Stomach (tissue), 8 donors: ENCODE measurements at regions not wholly inside any gene's neighbourhood (a gene's known extent, or its start where the extent isn't known, plus 50 kb on each side); places are given as distances from the start of the nearest gene placed in this dataset.

Experiments used
- DNase-seq, 2 donors: peaks; one replicate each; pipeline versions ENCODE4 v3.0.0 to v3.0.0-alpha.2; 2013 to 2019
- H3K27ac ChIP-seq, 5 donors: fragments of 200-600 bp in 4 of 5; sonication (generic) in 4 of 5; one replicate each; pipeline ENCODE4 v1.5.1; 2013 to 2019; ENCODE audit warnings: mild to moderate bottlenecking in 1 of 5, moderate library complexity in 1 of 5
- H3K27me3 ChIP-seq, 3 donors: fragments of 200-600 bp; sonication (generic); one replicate each; pipeline ENCODE4 v1.5.1; 2017 to 2019; ENCODE audit warnings: mixed run types in 1 of 3
- H3K36me3 ChIP-seq, 4 donors: fragments of 200-600 bp; sonication (generic); 1 replicate in 3 of 4; 2 replicates in 1 of 4; pipeline ENCODE4 v1.5.1; 2016 to 2019
- H3K4me1 ChIP-seq, 4 donors: fragments of 200-600 bp; sonication (generic); one replicate each; pipeline ENCODE4 v1.5.1; 2016 to 2019
- H3K4me3 ChIP-seq, 4 donors: fragments of 200-600 bp; sonication (generic) in 3 of 4; one replicate each; pipeline ENCODE4 v1.5.1; 2016 to 2019; ENCODE audit warnings: mild to moderate bottlenecking in 1 of 4
- H3K9me3 ChIP-seq, 4 donors: fragments of 200-600 bp; sonication (generic); one replicate each; pipeline ENCODE4 v1.5.1; 2016 to 2019
- CTCF ChIP-seq, 7 experiments: fragments of 450-650 bp in 4 of 7; fragments of 200-600 bp in 3 of 7; sonication (generic) in 3 of 7; IDR thresholded peaks; one replicate each; pipeline ENCODE4 v1.5.1; 2016 to 2019; ENCODE audit warnings: antibody characterized with exemption in 7 of 7, control low read depth in 2 of 7, mild to moderate bottlenecking in 1 of 7
- EP300 ChIP-seq: sonication (generic); formaldehyde crosslinking; IDR thresholded peaks from one replicate; pipeline ENCODE4 v1.6.1; 2017; ENCODE audit warnings: antibody characterized with exemption
- POLR2A ChIP-seq, 4 donors: fragments of 450-650 bp; IDR thresholded peaks; one replicate each; pipeline ENCODE4 v1.6.1; 2016; ENCODE audit warnings: antibody characterized with exemption in 4 of 4, control low read depth in 2 of 4, mild to moderate bottlenecking in 1 of 4, moderate library complexity in 1 of 4
- POLR2AphosphoS5 ChIP-seq, 3 donors: sonication (generic); formaldehyde crosslinking; IDR thresholded peaks; one replicate each; pipeline ENCODE4 v1.6.1; 2016; ENCODE audit warnings: antibody characterized with exemption in 3 of 3
- WGBS, 5 donors: extraction: QIAGEN DNeasy Blood & Tissue Kit in 3 of 5; methylation state at CpG; one replicate each; pipeline versions ENCODE4 v1.1.5 to v1.1.7; 2013 to 2018; 5-methylcytosine and 5-hydroxymethylcytosine counted together
- intact Hi-C: fragments of 100-400 bp; cut with DNase I; formaldehyde crosslinking; loops from one replicate; pipeline ENCODE4 v1.15.1; 2023; ENCODE audit warnings: low total_unique reads
- donor health status: healthy with polysubstance abuse.
- donor health status: Bipolar disorder and iron deficiency.
- donor health status: healthy.

DNA sequence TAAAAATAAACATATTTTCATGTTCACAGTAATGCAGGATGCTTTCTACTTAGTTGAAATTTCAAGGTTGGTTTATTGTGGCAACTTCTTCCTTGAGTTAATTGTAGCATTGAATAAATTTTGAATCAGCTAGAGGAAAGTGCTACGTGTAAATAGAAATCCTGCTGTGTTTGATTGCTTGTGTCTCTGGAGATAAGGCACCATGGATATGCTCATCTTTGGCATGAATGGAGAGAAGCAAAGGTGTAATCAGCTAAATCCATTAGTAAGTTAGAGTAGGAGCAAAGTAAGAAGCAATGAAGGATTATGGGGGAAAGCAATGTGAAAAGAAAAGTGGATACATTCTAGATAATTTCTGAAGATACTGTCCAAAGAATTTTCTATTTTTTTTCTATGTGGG is 331.1 kb downstream of the PTPRC start:
- Histone ChIP-seq H3K4me1 (no peaks in the 10 kb centered on the region), H3K27me3 (no peaks in the 10 kb centered on the region), H3K36me3 (no peaks in the 10 kb centered on the region), H3K27ac (no peak overlapping the region), H3K4me3 (no peak overlapping the region), H3K9me3 (no peaks in the 10 kb centered on the region)
- 65 to 78% (median 76%) methylated on average over 1 of the region's 1 CpG for WGBS, 5 donors
- intact Hi-C loops = no loop called here
- TF ChIP-seq POLR2A (IDR thresholded peaks at IDR 0.05) (no peak), POLR2AphosphoS5 (IDR thresholded peaks at IDR 0.05) (no peak)
- DNase-seq = no peak

DNA sequence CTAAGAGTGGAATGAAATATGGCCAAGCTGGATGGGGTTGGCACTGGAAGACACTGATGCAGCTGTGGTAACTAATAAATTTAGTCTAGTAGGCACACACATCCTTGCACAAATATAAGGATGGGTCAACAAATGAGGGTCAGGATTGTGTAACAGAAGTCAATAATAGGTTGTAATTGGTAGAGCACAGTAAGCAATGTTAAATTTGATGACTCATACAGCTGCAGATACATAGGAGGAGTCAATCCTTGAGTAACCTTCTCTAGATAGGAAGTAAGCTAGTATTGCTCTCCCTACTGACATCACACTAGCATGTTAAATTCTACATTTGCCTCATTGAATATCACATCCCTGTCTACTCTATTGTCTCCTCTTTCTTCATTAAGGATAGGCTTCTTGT is 332.1 kb downstream of the PTPRC start:
- Histone ChIP-seq H3K4me3 (no peak overlapping the region), H3K36me3 (no peaks in the 10 kb centered on the region), H3K4me1 (no peaks in the 10 kb centered on the region), H3K9me3 (no peaks in the 10 kb centered on the region), H3K27me3 (no peaks in the 10 kb centered on the region), H3K27ac (no peak overlapping the region)
- no peak for DNase-seq
- TF ChIP-seq CTCF (IDR thresholded peaks at IDR 0.05) = no peak
- TF ChIP-seq POLR2AphosphoS5 (IDR thresholded peaks at IDR 0.05) = no peak
- no peak for TF ChIP-seq EP300
- TF ChIP-seq POLR2A (IDR thresholded peaks at IDR 0.05) = no peak
- intact Hi-C loops = no loop called here

DNA sequence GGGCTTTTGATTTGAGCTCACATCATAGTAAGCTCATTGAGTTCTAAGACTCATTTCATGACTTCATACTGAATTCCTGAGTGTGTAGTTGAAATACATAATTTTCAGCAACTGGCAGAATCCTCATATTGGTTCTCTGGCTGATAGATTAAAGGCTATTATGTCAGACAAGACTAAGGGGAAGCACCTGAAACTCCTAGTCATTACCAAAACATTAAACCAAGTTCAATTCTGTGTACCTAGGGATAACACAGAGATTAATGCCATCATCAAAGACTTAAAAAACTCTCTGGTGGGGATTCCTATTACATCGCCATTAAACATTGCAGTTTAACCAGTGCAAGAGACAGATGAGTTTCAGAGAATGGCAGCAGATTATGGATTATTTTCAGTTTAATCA is 339.1 kb downstream of the PTPRC start:
- DNase-seq = no peak
- Histone ChIP-seq H3K9me3 (no peaks in the 10 kb centered on the region), H3K36me3 (no peaks in the 10 kb centered on the region), H3K4me1 (no peaks in the 10 kb centered on the region), H3K27ac (no peak overlapping the region), H3K4me3 (no peak overlapping the region), H3K27me3 (no peaks in the 10 kb centered on the region)
- intact Hi-C loops = no loop called here
- TF ChIP-seq EP300 = no peak
- TF ChIP-seq POLR2A (IDR thresholded peaks at IDR 0.05) = no peak
- TF ChIP-seq CTCF (IDR thresholded peaks at IDR 0.05) = no peak
- no peak for TF ChIP-seq POLR2AphosphoS5 (IDR thresholded peaks at IDR 0.05)
- 87 to 100% (median 89%) methylated on average over 1 of the region's 1 CpG for WGBS, 5 donors

DNA sequence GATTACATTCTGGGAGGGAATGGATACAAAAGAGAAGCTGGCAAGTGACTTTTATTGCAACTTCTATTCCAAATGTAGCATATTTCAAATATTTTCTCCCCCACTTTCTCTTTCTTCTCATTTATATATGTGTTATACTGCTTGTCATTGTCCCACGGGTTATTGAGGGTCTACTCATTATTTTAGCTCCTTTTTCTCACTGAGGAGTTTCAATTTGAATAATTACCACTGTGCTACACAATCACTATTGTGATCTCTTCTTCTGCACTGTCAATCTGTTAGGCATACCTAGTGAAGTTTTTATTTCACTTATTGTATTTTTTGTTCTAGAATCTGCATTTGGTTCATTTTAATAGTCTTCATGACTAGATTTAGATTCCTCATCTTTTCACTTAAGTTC is 339.7 kb downstream of the PTPRC start:
- H3K27me3 ChIP-seq = no peaks in the 10 kb centered on the region
- no peaks in the 10 kb centered on the region for H3K36me3 ChIP-seq
- no peak for TF ChIP-seq CTCF (IDR thresholded peaks at IDR 0.05)
- no peak for TF ChIP-seq POLR2AphosphoS5 (IDR thresholded peaks at IDR 0.05)
- TF ChIP-seq EP300 = no peak
- no peak for TF ChIP-seq POLR2A (IDR thresholded peaks at IDR 0.05)
- WGBS, 5 donors = 50 to 63% (median 51%) methylated on average over 1 of the region's 1 CpG
- no peak overlapping the region for H3K27ac ChIP-seq
- DNase-seq = no peak
- no peaks in the 10 kb centered on the region for H3K4me1 ChIP-seq
- H3K4me3 ChIP-seq = no peak overlapping the region
- intact Hi-C loops = no loop called here
- no peaks in the 10 kb centered on the region for H3K9me3 ChIP-seq

DNA sequence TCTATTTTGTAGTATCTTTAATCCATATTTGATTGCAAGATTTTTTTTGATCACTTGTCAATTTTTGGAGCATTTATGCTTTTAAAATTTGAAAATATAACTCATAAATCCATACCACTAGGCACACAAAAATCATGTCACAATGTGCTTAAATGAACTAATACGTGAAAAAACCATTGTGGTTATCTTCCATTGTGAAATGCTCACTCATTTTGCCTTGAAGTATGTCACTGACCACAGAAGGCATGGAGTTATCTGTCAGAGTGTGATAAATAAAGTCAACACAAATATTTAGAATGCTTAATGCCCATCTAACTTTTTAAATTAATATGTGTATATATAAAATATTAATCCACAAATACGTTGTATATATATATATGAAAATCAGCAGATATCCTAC is 347.2 kb downstream of the PTPRC start:
- TF ChIP-seq POLR2AphosphoS5 (IDR thresholded peaks at IDR 0.05) (no peak), POLR2A (IDR thresholded peaks at IDR 0.05) (no peak), CTCF (IDR thresholded peaks at IDR 0.05) (no peak), EP300 (no peak)

More for the DNA sequence above, 347.2 kb downstream of the PTPRC start:
- no peaks in the 10 kb centered on the region for H3K9me3 ChIP-seq
- no peak for DNase-seq
- H3K4me3 ChIP-seq = no peak overlapping the region
- H3K36me3 ChIP-seq = no peaks in the 10 kb centered on the region
- no peaks in the 10 kb centered on the region for H3K27me3 ChIP-seq
- intact Hi-C loops = no loop called here
- 81 to 89% (median 82%) methylated on average over 2 of the region's 2 CpGs for WGBS, 5 donors
- no peak overlapping the region for H3K27ac ChIP-seq
- H3K4me1 ChIP-seq = no peaks in the 10 kb centered on the region
